Natural killer cell (primary cell): ENCODE measurements at regions not wholly inside any gene's neighbourhood (a gene's known extent, or its start where the extent isn't known, plus 50 kb on each side); places are given as distances from the start of the nearest gene placed in this dataset.

Source experiments
- ATAC-seq, 3 donors: fragments of 150-1000 bp in 2 of 3; fragments of 200-7000 bp in 1 of 3; cut with Tn5 transposase; 1 replicate in 1 of 3; 2 replicates in 2 of 3; pipeline ENCODE4 v1.10.0; 2021; ENCODE audit warnings: mild to moderate bottlenecking in 2 of 3, moderate library complexity in 2 of 3
- DNase-seq, 2 donors: peaks; one replicate each; pipeline versions ENCODE4 v3.0.0 to v3.0.0-alpha.2; 2013 to 2021; ENCODE audit warnings: mixed read lengths in 1 of 2
- H3K27ac ChIP-seq: one replicate; pipeline ENCODE4 v1.5.1; 2013; ENCODE audit warnings: mild to moderate bottlenecking, low read length
- H3K27me3 ChIP-seq: one replicate; pipeline ENCODE4 v1.6.1; 2013; ENCODE audit warnings: low read length; ENCODE audit not compliant: control insufficient read depth, insufficient read depth
- H3K36me3 ChIP-seq: one replicate; pipeline ENCODE4 v1.6.1; 2013; ENCODE audit warnings: low read length; ENCODE audit not compliant: control insufficient read depth, insufficient read depth
- H3K4me1 ChIP-seq: one replicate; pipeline ENCODE4 v1.6.1; 2013; ENCODE audit warnings: low read length; ENCODE audit not compliant: control insufficient read depth, insufficient read depth
- H3K4me3 ChIP-seq: one replicate; pipeline ENCODE4 v1.5.1; 2013; ENCODE audit warnings: low read length
- H3K9me3 ChIP-seq: one replicate; pipeline ENCODE4 v1.6.1; 2013; ENCODE audit warnings: low read length; ENCODE audit not compliant: control insufficient read depth, insufficient read depth
- H3K27ac Mint-ChIP-seq, 2 donors: one replicate each; pipeline ENCODE4 v1.8.0; 2022; ENCODE audit warnings: mild to moderate bottlenecking in 2 of 2, mixed read lengths in 2 of 2, moderate library complexity in 1 of 2
- H3K27me3 Mint-ChIP-seq, 2 donors: one replicate each; pipeline ENCODE4 v1.8.0; 2022; ENCODE audit warnings: low read depth in 2 of 2, mixed read lengths in 2 of 2
- H3K36me3 Mint-ChIP-seq: one replicate; pipeline ENCODE4 v1.8.0; 2022; ENCODE audit warnings: mixed read lengths
- H3K4me1 Mint-ChIP-seq, 2 donors: one replicate each; pipeline ENCODE4 v1.8.0; 2022; ENCODE audit warnings: mixed read lengths in 2 of 2
- H3K4me3 Mint-ChIP-seq: one replicate; pipeline ENCODE4 v1.8.0; 2022; ENCODE audit warnings: mild to moderate bottlenecking, moderate library complexity, mixed read lengths
- H3K9me3 Mint-ChIP-seq, 2 donors: one replicate each; pipeline ENCODE4 v1.8.0; 2022; ENCODE audit warnings: mixed read lengths in 2 of 2
- WGBS: methylation state at CpG from one replicate; pipeline ENCODE4 v1.1.7; 2013; ENCODE audit warnings: missing lambda C conversion rate; ENCODE audit not compliant: insufficient coverage; 5-methylcytosine and 5-hydroxymethylcytosine counted together
- intact Hi-C: fragments of 100-400 bp; cut with micrococcal nuclease; formaldehyde crosslinking; loops from one replicate; pipeline ENCODE4 v1.14.2; 2022
- TF ChIP-seq, protein P1 (sequence below): fragments of 200-600 bp; IDR thresholded peaks from one replicate; pipeline ENCODE4 v1.8.0; 2022; ENCODE audit warnings: antibody characterized with exemption

DNA sequence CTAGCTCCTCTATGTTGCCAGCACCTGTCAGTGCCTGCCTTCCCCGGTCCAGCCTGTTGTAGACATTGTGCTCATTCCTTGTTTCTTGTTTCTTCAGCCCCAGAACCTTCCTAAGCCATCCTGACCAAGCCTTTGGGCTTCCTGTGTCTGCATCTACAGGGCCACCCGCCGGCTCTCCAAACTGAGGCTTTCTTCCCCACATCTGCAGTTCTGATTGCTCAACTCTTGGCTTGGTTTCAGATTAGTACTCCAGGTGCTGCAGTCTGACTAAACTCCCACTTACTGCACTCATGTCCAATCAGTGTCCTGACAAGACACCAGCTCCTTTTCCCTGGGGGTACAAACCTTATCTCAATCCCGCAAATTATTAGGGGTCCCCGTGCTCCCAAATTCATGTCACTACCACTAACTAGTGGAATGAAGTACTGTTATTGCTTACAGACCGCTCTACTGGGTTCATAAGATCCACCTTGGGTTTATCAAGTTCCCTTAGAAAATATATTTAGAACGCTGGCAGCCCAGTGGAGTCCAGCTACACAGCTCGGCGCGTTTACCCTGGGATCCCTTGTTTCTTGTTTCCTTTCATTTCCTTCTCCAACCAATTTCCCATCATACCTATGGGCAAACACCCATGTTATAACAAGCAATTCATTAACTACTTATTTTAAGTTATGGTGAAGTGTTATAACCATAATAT is 114.2 kb upstream of the TJP1 start:
- H3K4me1 Mint-ChIP-seq: no peaks in the 10 kb centered on the region
- Histone ChIP-seq H3K9me3 (no peaks in the 10 kb centered on the region), H3K27ac (no peak overlapping the region), H3K4me1 (no peaks in the 10 kb centered on the region), H3K36me3 (no peaks in the 10 kb centered on the region), H3K27me3 (no peaks in the 10 kb centered on the region), H3K4me3 (no peak overlapping the region)
- no peaks in the 10 kb centered on the region for H3K36me3 Mint-ChIP-seq
- TF ChIP-seq, protein P1, sequence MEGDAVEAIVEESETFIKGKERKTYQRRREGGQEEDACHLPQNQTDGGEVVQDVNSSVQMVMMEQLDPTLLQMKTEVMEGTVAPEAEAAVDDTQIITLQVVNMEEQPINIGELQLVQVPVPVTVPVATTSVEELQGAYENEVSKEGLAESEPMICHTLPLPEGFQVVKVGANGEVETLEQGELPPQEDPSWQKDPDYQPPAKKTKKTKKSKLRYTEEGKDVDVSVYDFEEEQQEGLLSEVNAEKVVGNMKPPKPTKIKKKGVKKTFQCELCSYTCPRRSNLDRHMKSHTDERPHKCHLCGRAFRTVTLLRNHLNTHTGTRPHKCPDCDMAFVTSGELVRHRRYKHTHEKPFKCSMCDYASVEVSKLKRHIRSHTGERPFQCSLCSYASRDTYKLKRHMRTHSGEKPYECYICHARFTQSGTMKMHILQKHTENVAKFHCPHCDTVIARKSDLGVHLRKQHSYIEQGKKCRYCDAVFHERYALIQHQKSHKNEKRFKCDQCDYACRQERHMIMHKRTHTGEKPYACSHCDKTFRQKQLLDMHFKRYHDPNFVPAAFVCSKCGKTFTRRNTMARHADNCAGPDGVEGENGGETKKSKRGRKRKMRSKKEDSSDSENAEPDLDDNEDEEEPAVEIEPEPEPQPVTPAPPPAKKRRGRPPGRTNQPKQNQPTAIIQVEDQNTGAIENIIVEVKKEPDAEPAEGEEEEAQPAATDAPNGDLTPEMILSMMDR: no peak
- 84% methylated on average over 10 of the region's 10 CpGs for WGBS
- no peak for DNase-seq
- intact Hi-C loops: no loop called here
- no peak overlapping the region for H3K27ac Mint-ChIP-seq
- ATAC-seq: no peak
- H3K4me3 Mint-ChIP-seq: no peak overlapping the region
- H3K9me3 Mint-ChIP-seq: no peaks in the 10 kb centered on the region
- H3K27me3 Mint-ChIP-seq: peaks cover 26 to 32% of the 10 kb centered on the region in 2 donors

DNA sequence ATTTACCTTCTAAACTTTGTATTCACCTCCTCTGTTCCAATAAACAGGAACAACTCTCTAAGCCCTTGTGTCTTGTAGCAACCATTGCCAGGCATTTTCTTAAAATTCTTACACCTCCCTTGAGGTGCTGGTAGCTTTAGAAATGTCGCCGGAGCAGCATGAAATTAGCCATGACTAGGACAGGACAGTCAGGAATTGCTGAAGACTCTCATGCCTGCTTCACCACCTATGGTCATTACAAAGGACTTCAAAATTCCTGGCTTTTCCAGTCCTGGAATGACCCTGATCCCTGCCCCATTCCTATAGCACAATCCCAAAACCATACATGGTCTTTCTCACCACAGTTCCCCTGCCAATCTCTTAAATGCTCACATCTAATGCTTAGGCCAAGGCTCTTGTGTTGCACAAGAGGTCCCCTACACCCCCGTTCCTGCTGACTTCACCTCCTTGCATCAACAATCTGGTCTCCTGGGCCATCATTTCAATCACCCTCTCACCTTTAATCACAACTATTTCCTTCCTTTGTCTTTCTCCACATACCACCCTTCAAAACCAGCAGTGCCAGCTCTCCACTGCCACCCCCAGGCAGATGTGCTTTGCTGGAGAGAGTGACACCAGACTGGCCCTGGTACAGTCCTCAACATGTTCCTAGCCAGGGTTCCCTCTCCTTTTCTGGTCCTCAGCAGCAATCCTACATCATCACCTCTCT is 113.2 kb upstream of the TJP1 start:
- no peak for ATAC-seq
- DNase-seq: peak in 1 of 2 donors; percentile 7
- Mint-ChIP-seq H3K4me3 (no peak overlapping the region), H3K36me3 (no peaks in the 10 kb centered on the region), H3K9me3 (no peaks in the 10 kb centered on the region), H3K27me3 (peaks cover 27 to 32% of the 10 kb centered on the region in 2 donors), H3K27ac (no peak overlapping the region), H3K4me1 (no peaks in the 10 kb centered on the region)
- Histone ChIP-seq H3K27ac (no peak overlapping the region), H3K36me3 (no peaks in the 10 kb centered on the region), H3K27me3 (no peaks in the 10 kb centered on the region), H3K9me3 (no peaks in the 10 kb centered on the region), H3K4me3 (no peak overlapping the region), H3K4me1 (no peaks in the 10 kb centered on the region)
- intact Hi-C loops: no loop called here
- TF ChIP-seq, protein P1: no peak
- WGBS: 90% methylated on average over 3 of the region's 3 CpGs

DNA sequence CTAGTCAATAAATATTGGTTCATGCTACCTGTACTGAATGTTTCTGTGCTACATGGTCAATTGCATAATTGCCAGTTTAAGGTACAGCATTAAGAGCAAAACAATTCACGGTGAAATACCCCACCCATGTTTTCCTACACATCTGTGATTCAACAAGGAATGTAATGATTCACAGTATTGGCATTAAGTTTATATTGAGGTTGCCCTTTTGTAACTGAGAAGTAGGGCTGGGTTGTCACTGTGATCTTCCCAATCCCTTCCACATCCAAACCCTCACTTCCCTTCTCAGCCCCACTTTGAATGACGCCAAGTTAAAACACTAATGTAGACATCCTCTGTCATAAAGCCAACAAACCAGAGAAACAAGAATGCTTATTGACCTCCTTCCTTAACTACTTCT is 112.0 kb upstream of the TJP1 start:
- intact Hi-C loops: no loop called here
- whole genome bisulfite sequencing: 100% methylated on average over 1 of the region's 2 CpGs
- Mint-ChIP-seq H3K4me3 (no peak overlapping the region), H3K4me1 (no peaks in the 10 kb centered on the region), H3K36me3 (no peaks in the 10 kb centered on the region), H3K27ac (no peak overlapping the region), H3K27me3 (peaks cover 28 to 33% of the 10 kb centered on the region in 2 donors), H3K9me3 (no peaks in the 10 kb centered on the region)
- Histone ChIP-seq H3K36me3 (no peaks in the 10 kb centered on the region), H3K27ac (no peak overlapping the region), H3K27me3 (no peaks in the 10 kb centered on the region), H3K4me3 (no peak overlapping the region), H3K9me3 (no peaks in the 10 kb centered on the region), H3K4me1 (no peaks in the 10 kb centered on the region)
- ATAC-seq (no peak), DNase-seq (no peak)
- TF ChIP-seq, protein P1: no peak
